Esophagus squamous epithelium (tissue), 4 donors: ENCODE measurements at regions not wholly inside any gene's neighbourhood (a gene's known extent, or its start where the extent isn't known, plus 50 kb on each side); places are given as distances from the start of the nearest gene placed in this dataset.

Experiments
- POLR2A ChIP-seq, 4 donors: fragments of 450-650 bp; IDR thresholded peaks; one replicate each; pipeline ENCODE4 v1.6.1; 2017; ENCODE audit warnings: antibody characterized with exemption in 4 of 4, mild to moderate bottlenecking in 4 of 4, moderate library complexity in 3 of 4
- TF ChIP-seq, protein P1 (sequence below), 6 experiments: fragments of 450-650 bp in 4 of 6; fragments of 200-600 bp in 2 of 6; sonication (generic) in 2 of 6; IDR thresholded peaks; one replicate each; pipeline ENCODE4 v1.5.1; 2016 to 2019; ENCODE audit warnings: antibody characterized with exemption in 6 of 6, mild to moderate bottlenecking in 4 of 6, moderate library complexity in 4 of 6

DNA sequence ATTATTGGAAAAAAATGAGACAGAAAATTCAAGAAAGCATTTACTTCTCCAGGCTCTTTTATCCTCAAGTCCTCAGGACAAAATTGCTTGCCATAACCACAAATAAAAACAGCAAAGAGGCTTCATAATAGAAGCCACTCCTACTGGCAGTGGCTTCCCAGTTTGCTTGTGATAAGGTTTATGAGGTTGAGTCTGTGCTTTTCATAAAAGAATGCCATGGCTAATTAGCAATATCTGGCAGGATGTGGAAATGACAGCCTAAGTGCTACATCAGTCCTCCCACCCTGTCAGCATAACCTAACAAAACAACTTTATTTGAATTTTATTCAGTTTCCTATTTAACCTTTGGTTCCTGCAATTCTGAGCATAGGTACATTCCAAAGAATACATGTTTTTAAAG is 80.9 kb upstream of the HTR1E start:
- TF ChIP-seq, protein P1, sequence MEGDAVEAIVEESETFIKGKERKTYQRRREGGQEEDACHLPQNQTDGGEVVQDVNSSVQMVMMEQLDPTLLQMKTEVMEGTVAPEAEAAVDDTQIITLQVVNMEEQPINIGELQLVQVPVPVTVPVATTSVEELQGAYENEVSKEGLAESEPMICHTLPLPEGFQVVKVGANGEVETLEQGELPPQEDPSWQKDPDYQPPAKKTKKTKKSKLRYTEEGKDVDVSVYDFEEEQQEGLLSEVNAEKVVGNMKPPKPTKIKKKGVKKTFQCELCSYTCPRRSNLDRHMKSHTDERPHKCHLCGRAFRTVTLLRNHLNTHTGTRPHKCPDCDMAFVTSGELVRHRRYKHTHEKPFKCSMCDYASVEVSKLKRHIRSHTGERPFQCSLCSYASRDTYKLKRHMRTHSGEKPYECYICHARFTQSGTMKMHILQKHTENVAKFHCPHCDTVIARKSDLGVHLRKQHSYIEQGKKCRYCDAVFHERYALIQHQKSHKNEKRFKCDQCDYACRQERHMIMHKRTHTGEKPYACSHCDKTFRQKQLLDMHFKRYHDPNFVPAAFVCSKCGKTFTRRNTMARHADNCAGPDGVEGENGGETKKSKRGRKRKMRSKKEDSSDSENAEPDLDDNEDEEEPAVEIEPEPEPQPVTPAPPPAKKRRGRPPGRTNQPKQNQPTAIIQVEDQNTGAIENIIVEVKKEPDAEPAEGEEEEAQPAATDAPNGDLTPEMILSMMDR (IDR thresholded peaks at IDR 0.05) = no peak
- TF ChIP-seq POLR2A (IDR thresholded peaks at IDR 0.05) = no peak
